Urinary bladder (tissue), 3 donors: ENCODE measurements at regions not wholly inside any gene's neighbourhood (a gene's known extent, or its start where the extent isn't known, plus 50 kb on each side); places are given as distances from the start of the nearest gene placed in this dataset.
"Not testable (repeated sequence)": the region's sequence is repeated elsewhere in the genome, so short reads cannot be mapped to it uniquely, and the experiment has no call there.

ENCODE experiments used
- DNase-seq: peaks from one replicate; pipeline ENCODE4 v3.0.0-alpha.2; 2015; ENCODE audit errors: extremely low spot score
- H3K27ac ChIP-seq: one replicate; pipeline ENCODE4 v1.5.1; 2013; ENCODE audit warnings: low read depth, mild to moderate bottlenecking, moderate library complexity
- H3K36me3 ChIP-seq: one replicate; pipeline ENCODE4 v1.6.1; 2013; ENCODE audit warnings: mild to moderate bottlenecking, moderate library complexity; ENCODE audit not compliant: insufficient read depth
- H3K4me1 ChIP-seq: one replicate; pipeline ENCODE4 v1.6.1; 2013; ENCODE audit warnings: mild to moderate bottlenecking, moderate library complexity; ENCODE audit not compliant: insufficient read depth
- H3K4me3 ChIP-seq: one replicate; pipeline ENCODE4 v1.5.1; 2013; ENCODE audit warnings: low read depth, low read length
- WGBS: extraction: QIAGEN DNeasy Blood & Tissue Kit; methylation state at CpG from one replicate; pipeline ENCODE4 v1.1.7; 2013; 5-methylcytosine and 5-hydroxymethylcytosine counted together
- donor health status: healthy with polysubstance abuse.
- donor health status: healthy.

DNA sequence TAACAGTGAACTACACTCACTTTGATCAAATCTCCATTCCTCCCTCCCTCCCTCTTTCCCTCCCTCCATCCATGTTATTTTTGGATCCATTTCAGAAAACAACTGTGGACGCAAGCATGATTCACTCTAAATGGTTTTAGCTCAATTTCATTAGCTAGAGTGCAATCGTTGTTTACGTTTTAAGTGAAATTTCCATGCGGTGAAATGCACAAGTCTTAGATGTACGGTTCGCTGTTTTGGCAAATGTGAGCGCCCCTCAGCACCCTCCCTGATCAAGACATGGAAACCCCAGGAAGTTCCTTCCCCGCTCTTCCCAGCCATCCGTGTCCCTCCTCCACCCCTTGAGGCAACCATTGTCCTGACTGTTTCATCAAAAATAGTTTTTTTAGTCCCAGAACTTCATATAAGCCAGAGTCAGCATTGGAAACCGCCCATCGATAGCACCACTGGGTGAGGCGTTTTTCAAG lies 206.3 kb downstream of the NPIPB11 start:
- DNase-seq, H3K4me1 ChIP-seq, H3K4me3 ChIP-seq, H3K36me3 ChIP-seq: not testable (repeated sequence)
- peak overlapping the region; percentile 38 for H3K27ac ChIP-seq
- WGBS = 27% methylated on average over 11 of the region's 12 CpGs

DNA sequence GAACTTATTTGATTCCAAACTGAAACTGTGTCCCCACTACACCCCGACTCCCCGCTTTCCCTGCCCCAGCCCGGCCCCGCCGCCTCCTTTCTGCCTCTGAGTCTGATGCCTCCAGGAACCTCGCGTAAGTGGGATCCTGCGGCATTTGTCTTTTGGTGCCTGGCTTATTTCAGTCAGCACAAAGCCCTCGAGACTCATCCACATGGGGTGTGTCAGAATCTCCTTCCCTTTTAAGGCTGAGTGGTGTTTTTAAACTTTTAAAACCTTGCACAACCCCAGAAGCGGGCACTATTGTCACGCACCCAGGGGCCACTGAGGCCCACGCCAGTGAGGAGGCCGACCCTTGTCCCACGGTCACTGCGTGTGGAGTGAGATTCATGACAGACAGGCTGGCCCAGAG lies 206.9 kb downstream of the NPIPB11 start:
- 24% methylated on average over 15 of the region's 15 CpGs for WGBS

DNA sequence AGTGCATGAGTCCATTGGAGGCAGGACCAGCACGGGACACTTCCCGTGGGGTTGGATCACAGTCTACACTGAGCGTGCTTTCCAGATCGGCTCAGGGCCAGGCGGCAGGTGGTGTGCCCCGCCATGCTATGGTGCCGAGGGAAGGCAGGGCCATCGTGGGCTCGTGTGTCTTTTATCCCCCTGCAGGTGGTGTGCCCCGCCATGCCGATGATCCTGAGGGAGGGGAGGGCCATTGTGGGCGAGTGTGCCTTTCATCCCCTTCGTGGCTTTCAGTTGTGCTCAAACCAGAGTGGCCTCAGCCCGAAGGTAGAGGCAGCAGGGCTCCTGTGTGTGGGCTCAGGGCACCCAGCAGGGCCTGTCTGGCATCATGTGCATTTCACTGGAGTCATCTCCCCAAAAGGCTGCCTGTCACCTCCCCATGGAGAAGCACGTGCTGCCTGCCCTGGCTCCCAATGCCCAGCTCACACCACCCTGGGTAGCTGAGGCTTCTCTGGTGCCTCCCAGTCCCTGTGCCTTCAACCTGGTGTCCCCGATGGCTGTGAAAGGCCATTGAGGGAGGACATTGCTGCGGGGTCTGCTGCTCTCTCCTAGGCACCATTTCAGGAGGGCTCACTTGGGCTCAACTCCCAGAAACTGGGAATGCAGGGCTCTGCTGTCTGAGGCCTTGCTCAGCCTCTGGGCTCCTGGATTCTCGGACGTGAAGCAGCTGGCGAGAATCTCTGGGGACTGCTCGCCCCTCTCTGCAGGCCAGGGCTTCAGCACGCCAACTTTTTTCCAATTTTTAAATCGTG lies 207.6 kb downstream of the NPIPB11 start:
- no peaks in the 10 kb centered on the region for H3K4me1 ChIP-seq
- H3K27ac ChIP-seq = peak overlapping the region; percentile 44
- no peak for DNase-seq
- H3K36me3 ChIP-seq = no peaks in the 10 kb centered on the region
- WGBS = 69% methylated on average over 23 of the region's 23 CpGs
- H3K4me3 ChIP-seq = no peak overlapping the region

More for the DNA sequence above, 206.9 kb downstream of the NPIPB11 start:
- H3K4me3 ChIP-seq, H3K36me3 ChIP-seq, DNase-seq, H3K4me1 ChIP-seq: not testable (repeated sequence)
- peak overlapping the region; percentile 44 for H3K27ac ChIP-seq

GRCh38 chr16:29198231-29198630 lies 208.3 kb downstream of the NPIPB11 start:
- H3K4me3 ChIP-seq = no peak overlapping the region
- no peak for DNase-seq
- H3K4me1 ChIP-seq = no peaks in the 10 kb centered on the region
- H3K36me3 ChIP-seq = no peaks in the 10 kb centered on the region
- no peak overlapping the region for H3K27ac ChIP-seq
- 93% methylated on average over 4 of the region's 4 CpGs for WGBS

DNA sequence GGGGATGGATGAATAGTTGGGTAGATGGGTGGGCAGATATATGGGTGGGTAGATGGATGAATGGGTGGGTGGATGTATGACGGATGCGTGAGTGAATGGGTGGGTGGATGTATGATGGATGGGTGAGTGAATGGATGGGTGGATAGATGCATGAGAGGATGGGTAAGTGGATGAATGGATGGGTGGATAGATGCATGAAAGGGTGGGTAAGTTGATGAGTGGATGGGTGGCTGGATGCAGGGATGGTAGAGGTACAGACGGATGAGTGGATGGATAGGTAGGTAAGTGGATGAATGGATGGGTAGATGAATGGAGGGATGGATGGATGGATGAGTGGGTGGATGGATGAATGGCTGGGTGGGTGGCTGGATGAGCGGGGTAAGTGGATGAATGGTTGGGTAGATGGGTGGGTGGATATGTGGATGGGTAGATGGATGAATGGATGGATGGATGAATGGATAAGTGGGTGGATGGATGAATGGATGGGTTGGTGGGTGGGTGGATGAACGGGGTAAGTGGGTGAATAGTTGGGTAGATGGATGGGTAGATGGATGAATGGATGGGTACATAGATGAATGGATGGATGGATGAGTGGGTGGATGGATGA lies 208.9 kb downstream of the NPIPB11 start:
- not testable (repeated sequence) for H3K4me1 ChIP-seq, DNase-seq, H3K4me3 ChIP-seq, H3K27ac ChIP-seq, H3K36me3 ChIP-seq
- 99% methylated on average over 5 of the region's 5 CpGs for WGBS

- not testable (repeated sequence) for H3K4me3 ChIP-seq, H3K27ac ChIP-seq, H3K4me1 ChIP-seq, DNase-seq, H3K36me3 ChIP-seq
- whole genome bisulfite sequencing = 97% methylated on average over 1 of the region's 1 CpG
Observed at GRCh38 chr16:29196746-29197145, 209.8 kb downstream of the NPIPB11 start.

DNA sequence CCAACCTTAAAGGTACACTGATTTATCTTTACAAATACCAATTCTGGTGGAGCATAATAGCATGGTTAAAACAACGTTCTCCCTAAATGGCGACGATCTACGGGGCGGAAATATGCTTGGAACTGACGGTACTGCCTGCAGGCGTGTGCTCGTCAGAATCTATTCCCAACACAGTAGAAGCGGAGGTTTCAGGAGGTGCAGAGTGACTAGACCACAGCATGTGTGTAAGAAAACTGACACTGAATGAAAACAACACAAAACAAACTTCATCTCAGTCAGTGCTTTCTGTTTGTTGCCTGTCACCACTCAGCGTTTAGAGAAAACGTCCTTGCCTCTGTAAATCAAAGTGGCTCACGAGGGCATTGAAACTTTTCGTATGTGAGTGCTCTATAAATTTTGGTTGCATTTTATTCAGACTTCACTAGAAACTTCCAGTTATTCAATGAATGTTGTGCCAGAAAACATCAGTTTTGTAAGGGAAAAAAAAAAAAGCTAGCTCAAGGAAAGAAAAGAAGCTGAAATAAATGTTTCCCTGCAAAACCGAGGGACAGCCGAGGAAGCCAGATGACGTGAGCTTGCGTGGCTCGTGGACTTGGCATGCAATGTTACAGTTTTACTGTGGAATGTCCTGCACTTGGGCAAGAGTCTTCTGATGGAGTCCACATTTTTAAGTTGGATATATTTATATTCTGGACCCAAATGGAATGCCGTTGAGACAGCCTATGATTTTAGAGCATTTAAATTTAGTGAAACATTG lies 210.4 kb downstream of the LAT start:
- H3K27ac ChIP-seq = peak overlapping the region; percentile 31
- not testable (repeated sequence) for DNase-seq, H3K4me3 ChIP-seq, H3K36me3 ChIP-seq, H3K4me1 ChIP-seq
- 34% methylated on average over 19 of the region's 19 CpGs for WGBS

DNA sequence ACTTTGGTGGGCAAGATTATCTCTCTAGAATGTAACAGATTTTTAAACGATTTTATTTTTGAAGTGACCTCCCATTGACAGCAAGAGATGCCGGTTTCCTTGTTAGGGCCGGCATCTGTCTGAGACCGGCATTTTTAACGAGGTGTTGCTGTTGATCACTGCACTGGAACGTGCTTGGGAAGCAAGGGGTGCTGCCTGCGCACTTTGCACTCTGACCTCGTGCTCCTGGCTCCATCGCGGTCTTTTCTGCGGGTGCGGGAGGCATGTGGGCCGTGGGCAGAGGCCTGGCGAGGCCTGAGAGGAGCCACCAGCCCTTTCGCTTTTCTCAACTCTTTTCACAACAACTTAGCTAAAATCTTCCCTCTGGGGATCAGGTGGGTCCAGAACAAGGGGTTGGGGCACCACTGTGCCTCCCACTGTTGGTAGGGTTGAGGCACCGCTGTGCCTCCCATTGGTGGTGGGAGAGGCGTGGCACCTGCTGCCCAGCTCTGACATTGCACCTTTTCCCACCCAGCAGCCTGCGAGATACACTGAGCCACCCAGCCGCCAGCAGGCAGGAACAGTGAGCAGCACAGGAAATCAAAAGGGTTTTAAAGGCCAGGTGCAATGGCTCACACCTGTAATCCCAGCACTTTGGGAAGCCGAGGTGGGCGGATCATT lies 209.5 kb downstream of the LAT start:
- H3K27ac ChIP-seq, H3K4me1 ChIP-seq, H3K36me3 ChIP-seq, DNase-seq, H3K4me3 ChIP-seq: not testable (repeated sequence)
- WGBS = 89% methylated on average over 18 of the region's 21 CpGs

- DNase-seq, H3K4me1 ChIP-seq, H3K4me3 ChIP-seq, H3K36me3 ChIP-seq, H3K27ac ChIP-seq: not testable (repeated sequence)
- 85% methylated on average over 13 of the region's 13 CpGs for WGBS
Observed at GRCh38 chr16:29193634-29194033, 208.8 kb downstream of the LAT start.

DNA sequence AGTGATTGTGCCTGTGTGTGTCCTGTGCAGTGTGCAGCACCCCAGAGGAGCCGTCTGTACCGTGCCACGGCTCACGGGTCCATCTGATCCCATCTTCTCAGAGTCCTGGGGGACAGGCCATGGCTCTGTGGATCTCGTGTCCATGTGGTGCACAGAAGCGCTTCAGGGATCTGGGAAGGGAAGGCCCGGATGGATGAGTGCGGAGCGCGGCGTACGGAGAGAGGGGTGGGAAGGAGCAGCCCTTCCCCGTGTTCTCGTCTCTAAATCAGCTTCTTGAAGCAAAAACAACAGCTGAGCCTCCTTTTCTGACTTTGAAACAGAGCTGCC lies 208.4 kb downstream of the LAT start:
- H3K27ac ChIP-seq, H3K4me1 ChIP-seq, H3K36me3 ChIP-seq, H3K4me3 ChIP-seq, DNase-seq: not testable (repeated sequence)
- 85% methylated on average over 14 of the region's 14 CpGs for WGBS

DNA sequence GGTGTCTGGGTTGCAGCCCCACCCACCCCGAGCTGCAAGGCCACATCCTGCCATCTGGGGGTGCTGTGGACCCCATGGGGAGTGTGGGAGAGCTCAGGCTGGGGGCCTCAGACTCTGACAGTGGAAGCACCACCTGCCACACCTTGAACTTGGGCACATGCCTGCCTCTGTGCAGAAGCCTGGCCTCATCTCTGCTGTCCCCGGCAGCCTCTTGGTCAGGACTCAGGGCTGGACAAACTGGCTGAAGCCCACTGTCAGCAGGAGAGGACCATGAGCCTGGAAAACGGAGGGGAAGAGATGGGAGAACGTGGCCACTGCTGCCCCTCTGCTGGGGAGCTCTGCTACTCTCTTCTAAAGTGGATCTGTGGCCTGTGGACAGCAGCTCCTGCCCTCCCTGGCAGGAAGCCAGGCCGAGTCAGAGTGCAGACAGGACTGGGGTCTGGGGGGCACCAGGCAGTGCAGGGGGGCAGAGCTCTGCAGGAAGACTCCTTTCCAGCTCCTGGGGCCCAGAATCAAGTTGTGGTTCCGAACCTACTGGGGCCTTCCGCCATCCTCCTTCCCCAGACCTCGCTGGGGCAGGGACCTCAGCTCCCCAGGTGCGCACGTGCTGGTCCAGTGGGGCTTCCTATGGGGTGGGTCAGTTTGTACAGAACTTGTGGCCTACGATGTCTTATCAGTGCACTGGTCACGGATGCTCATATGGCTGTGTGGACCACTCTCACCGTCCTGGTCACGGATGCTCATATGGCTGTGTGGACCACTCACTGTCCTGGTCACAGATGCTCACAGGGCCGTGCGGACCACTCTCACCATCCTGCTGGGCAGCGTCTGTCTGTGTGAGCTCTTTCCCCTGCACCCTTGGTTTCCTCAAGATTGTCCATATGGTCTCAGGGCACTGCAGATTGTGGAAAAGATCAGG lies 207.7 kb downstream of the LAT start:
- no peaks in the 10 kb centered on the region for H3K4me1 ChIP-seq
- H3K4me3 ChIP-seq = no peak overlapping the region
- H3K36me3 ChIP-seq = no peaks in the 10 kb centered on the region
- no peak for DNase-seq
- H3K27ac ChIP-seq = no peak overlapping the region
- WGBS = 84% methylated on average over 17 of the region's 17 CpGs

DNA sequence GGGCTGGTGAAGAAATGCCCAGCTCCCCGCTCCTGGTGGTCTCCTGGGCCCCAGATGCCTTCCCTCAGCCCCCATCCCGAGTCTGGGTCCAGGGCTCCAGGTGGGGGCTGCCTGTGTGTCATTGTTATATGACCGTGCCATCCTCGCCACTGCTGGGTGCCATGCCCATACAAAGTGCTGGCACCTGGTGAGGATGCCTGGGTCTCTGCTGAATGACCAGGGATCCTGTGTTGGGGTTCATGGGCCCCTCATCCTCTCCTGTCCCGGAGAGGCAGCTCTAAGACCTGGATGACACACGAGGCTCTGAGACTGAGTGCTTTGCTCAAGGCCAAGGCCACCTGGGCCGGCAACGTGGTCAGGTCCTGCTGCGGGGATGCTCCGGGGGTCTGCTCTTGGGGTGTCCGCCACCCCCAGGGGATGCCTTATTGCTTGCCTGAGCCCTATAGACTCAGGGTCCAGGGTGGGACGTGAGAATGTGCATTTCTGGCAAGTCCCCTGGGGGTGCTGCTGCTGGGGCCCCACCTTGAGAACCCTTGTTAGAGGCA lies 206.9 kb downstream of the LAT start:
- 94% methylated on average over 12 of the region's 12 CpGs for WGBS
- not testable (repeated sequence) for DNase-seq, H3K27ac ChIP-seq

More for the DNA sequence above, 206.9 kb downstream of the LAT start:
- H3K4me3 ChIP-seq, H3K36me3 ChIP-seq, H3K4me1 ChIP-seq: not testable (repeated sequence)
